ENCODE measurements at regions not wholly inside any gene's neighbourhood (a gene's known extent, or its start where the extent isn't known, plus 50 kb on each side); places are given as distances from the start of the nearest gene placed in this dataset.
"Not testable (repeated sequence)": the region's sequence is repeated elsewhere in the genome, so short reads cannot be mapped to it uniquely, and the experiment has no call there.

- no peak for DNase-seq
These were observed 95.0 kb upstream of the TBX5 start for GRCh38 chr12:114500775-114501473.

- no peak for DNase-seq
These were observed 94.2 kb upstream of the TBX5 start for GRCh38 chr12:114500131-114500530.

DNA sequence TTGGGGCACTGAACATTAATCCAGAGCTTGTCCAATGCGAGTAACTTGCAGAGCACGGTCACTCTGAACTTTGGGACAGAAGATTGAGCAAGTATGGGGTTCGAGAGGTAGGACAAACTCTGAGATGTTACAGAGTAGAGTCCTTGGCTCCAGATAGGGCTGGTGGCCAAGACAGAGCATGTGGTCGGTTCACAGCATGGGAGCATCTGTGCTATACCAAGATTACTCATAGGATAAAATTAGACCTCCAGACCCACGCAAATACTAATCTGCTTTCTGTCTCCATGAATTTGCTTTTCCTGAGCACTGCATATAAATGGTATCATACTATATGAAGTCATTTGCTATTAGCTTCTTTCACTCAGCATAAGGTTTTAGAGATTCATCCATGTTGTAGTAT, 93.4 kb upstream of the TBX5 start:
- DNase-seq, result no peak

- DNase-seq, result no peak
These were observed 86.0 kb upstream of the TBX5 start for GRCh38 chr12:114491916-114492315.

- not testable (repeated sequence) for DNase-seq
These were observed 79.0 kb upstream of the TBX5 start for GRCh38 chr12:114484822-114485459.

DNA sequence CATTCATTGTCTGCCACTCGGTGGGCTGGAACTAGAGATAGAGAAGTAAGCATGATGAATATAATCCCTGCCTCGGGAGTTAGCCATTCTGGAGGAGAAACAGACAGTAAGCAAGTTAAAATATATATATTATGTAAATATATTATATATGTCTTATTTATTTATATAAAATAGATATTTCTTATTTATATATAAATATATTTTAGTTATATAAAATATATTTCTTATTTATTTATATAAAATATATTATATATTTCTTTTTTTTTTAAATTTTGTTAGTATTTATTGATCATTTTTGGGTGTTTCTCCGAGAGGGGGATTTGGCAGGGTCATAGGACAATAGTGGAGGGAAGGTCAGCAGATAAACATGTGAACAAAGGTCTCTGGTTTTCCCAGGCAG, 78.1 kb upstream of the TBX5 start:
- no peak for DNase-seq

GRCh38 chr12:114481200-114481535, 75.2 kb upstream of the TBX5 start:
- no peak for DNase-seq

GRCh38 chr12:114480337-114481199, 74.6 kb upstream of the TBX5 start:
- no peak for DNase-seq

GRCh38 chr12:114479831-114480230, 73.9 kb upstream of the TBX5 start:
- no peak for DNase-seq

DNA sequence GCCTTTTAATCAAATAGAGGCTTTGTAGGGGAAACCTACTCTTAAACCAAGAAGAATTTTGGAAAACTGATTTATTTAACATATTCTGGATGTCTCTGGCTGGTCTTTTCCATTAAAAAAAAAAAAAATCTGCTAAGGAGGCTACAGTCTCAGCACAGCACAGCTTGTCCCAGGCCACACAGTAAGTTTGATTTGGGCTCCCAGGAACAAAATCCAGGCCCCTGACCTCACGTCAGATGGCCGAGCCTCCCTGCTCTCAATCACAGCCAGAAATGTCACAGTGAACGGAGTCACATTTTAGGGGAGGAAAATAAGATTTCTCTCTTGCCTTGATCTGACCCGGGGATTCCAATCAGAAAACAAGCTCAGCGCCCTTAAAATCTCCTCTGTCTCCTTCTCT, 72.9 kb upstream of the TBX5 start:
- no peak for DNase-seq

- DNase-seq, result no peak
These were observed 72.0 kb upstream of the TBX5 start for GRCh38 chr12:114477989-114478395.

GRCh38 chr12:114476159-114476558, 70.2 kb upstream of the TBX5 start:
- no peak for DNase-seq

GRCh38 chr12:114473717-114474116, 67.8 kb upstream of the TBX5 start:
- no peak for DNase-seq

DNA sequence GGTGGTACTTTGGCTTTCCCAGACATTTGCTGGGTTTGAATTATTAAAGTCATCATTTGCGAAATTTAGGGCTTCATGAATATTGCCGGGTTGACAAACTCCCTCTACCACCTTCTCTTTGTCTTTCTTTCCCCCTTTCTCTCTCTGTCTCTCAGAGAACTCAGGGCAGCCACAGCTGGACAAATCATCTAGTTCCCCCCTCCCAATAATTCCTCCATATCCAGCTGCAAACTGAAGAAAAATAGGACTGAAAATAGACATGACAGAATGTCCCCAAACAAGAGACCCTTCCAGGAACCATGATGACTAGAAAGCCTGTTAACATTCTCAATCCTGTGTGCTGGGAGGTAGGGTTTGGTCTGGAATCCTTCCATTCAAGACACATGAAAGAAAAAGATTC, 67.1 kb upstream of the TBX5 start:
- no peak for DNase-seq

DNA sequence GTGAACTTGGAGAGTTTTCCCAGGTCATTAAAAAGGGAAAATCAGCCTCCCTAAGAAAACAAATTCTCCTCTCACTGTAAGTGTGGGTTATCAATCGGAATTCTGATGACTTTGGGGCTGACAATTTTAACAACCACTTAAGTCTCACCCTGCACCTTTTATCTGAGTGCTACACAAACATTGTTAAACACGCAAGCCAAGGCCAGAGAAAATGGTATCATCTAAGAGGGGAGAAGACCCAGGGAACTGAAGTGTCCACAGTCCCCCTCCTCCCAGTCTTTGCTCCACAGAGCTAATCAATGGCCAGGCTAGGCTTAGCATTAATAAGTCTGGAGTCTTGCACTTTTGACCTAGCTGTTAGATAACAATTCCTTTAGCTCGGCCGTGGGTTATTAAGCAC, 51.7 kb upstream of the TBX5 start:
- DNase-seq, result no peak

All from activated CD4-positive, alpha-beta T cell treated with anti-CD3 and anti-CD28 coated beads, Interleukin-2, amount 50 U/mL, for 1 hour (primary cell).